ENCODE measurements at regions not wholly inside any gene's neighbourhood (a gene's known extent, or its start where the extent isn't known, plus 50 kb on each side); places are given as distances from the start of the nearest gene placed in this dataset.
"Not testable (repeated sequence)": the region's sequence is repeated elsewhere in the genome, so short reads cannot be mapped to it uniquely, and the experiment has no call there.

- not testable (repeated sequence) for H3K9ac ChIP-seq (ENCODE audit: low read depth, low read length, poor library complexity, severe bottlenecking); H3K4me3 ChIP-seq (ENCODE audit: low read length, poor library complexity, severe bottlenecking); H3K4me2 ChIP-seq (ENCODE audit: low read depth, low read length, poor library complexity, severe bottlenecking); H3K4me1 ChIP-seq (ENCODE audit: insufficient read depth, low read length, poor library complexity, severe bottlenecking); H3F3A ChIP-seq (ENCODE audit: low read depth); H3K9me2 ChIP-seq (replicated peaks; ENCODE audit: low read depth, low read length); H3K79me2 ChIP-seq (ENCODE audit: insufficient read depth, low read length); H3K9me3 ChIP-seq (ENCODE audit: insufficient read depth, low read depth, low read length); H3K27me3 ChIP-seq (ENCODE audit: insufficient read depth, low read length, poor library complexity, severe bottlenecking); H3K36me3 ChIP-seq (ENCODE audit: insufficient read depth, low read length); H2AFZ ChIP-seq (ENCODE audit: low read length); H4K20me1 ChIP-seq (ENCODE audit: insufficient read depth, low read length, poor library complexity, severe bottlenecking)
Observed at GRCh38 chr11:49585495-49585894, 366.7 kb upstream of the OR4C13 start.

- H3K4me2 ChIP-seq (ENCODE audit: low read depth, low read length, poor library complexity, severe bottlenecking); H2AFZ ChIP-seq (ENCODE audit: low read length); H3K4me3 ChIP-seq (ENCODE audit: low read length, poor library complexity, severe bottlenecking); H3K9me2 ChIP-seq (replicated peaks; ENCODE audit: low read depth, low read length); H3F3A ChIP-seq (ENCODE audit: low read depth); H3K36me3 ChIP-seq (ENCODE audit: insufficient read depth, low read length); H3K4me1 ChIP-seq (ENCODE audit: insufficient read depth, low read length, poor library complexity, severe bottlenecking); H3K79me2 ChIP-seq (ENCODE audit: insufficient read depth, low read length); H3K27me3 ChIP-seq (ENCODE audit: insufficient read depth, low read length, poor library complexity, severe bottlenecking); H3K9me3 ChIP-seq (ENCODE audit: insufficient read depth, low read depth, low read length); H4K20me1 ChIP-seq (ENCODE audit: insufficient read depth, low read length, poor library complexity, severe bottlenecking); H3K9ac ChIP-seq (ENCODE audit: low read depth, low read length, poor library complexity, severe bottlenecking): not testable (repeated sequence)
Observed at GRCh38 chr11:49608892-49609291, 343.3 kb upstream of the OR4C13 start.

GRCh38 chr11:49623872-49624271 is 328.3 kb upstream of the OR4C13 start:
- not testable (repeated sequence) for H3K4me3 ChIP-seq (ENCODE audit: low read length, poor library complexity, severe bottlenecking); H3K27me3 ChIP-seq (ENCODE audit: insufficient read depth, low read length, poor library complexity, severe bottlenecking); H3K4me1 ChIP-seq (ENCODE audit: insufficient read depth, low read length, poor library complexity, severe bottlenecking); H4K20me1 ChIP-seq (ENCODE audit: insufficient read depth, low read length, poor library complexity, severe bottlenecking); H3K9ac ChIP-seq (ENCODE audit: low read depth, low read length, poor library complexity, severe bottlenecking); H2AFZ ChIP-seq (ENCODE audit: low read length); H3K36me3 ChIP-seq (ENCODE audit: insufficient read depth, low read length); H3K79me2 ChIP-seq (ENCODE audit: insufficient read depth, low read length); H3K4me2 ChIP-seq (ENCODE audit: low read depth, low read length, poor library complexity, severe bottlenecking); H3F3A ChIP-seq (ENCODE audit: low read depth); H3K9me3 ChIP-seq (ENCODE audit: insufficient read depth, low read depth, low read length); H3K9me2 ChIP-seq (replicated peaks; ENCODE audit: low read depth, low read length)

GRCh38 chr11:49670705-49671104 is 281.5 kb upstream of the OR4C13 start:
- H3K4me2 ChIP-seq (ENCODE audit: low read depth, low read length, poor library complexity, severe bottlenecking); H3K4me1 ChIP-seq (ENCODE audit: insufficient read depth, low read length, poor library complexity, severe bottlenecking); H3K4me3 ChIP-seq (ENCODE audit: low read length, poor library complexity, severe bottlenecking); H3K36me3 ChIP-seq (ENCODE audit: insufficient read depth, low read length); H2AFZ ChIP-seq (ENCODE audit: low read length); H3F3A ChIP-seq (ENCODE audit: low read depth); H4K20me1 ChIP-seq (ENCODE audit: insufficient read depth, low read length, poor library complexity, severe bottlenecking); H3K9ac ChIP-seq (ENCODE audit: low read depth, low read length, poor library complexity, severe bottlenecking); H3K27me3 ChIP-seq (ENCODE audit: insufficient read depth, low read length, poor library complexity, severe bottlenecking); H3K9me3 ChIP-seq (ENCODE audit: insufficient read depth, low read depth, low read length); H3K9me2 ChIP-seq (replicated peaks; ENCODE audit: low read depth, low read length); H3K79me2 ChIP-seq (ENCODE audit: insufficient read depth, low read length): not testable (repeated sequence)

- not testable (repeated sequence) for H3K27me3 ChIP-seq (ENCODE audit: insufficient read depth, low read length, poor library complexity, severe bottlenecking); H3K4me3 ChIP-seq (ENCODE audit: low read length, poor library complexity, severe bottlenecking); H3K4me2 ChIP-seq (ENCODE audit: low read depth, low read length, poor library complexity, severe bottlenecking); H3K9me3 ChIP-seq (ENCODE audit: insufficient read depth, low read depth, low read length); H3K9ac ChIP-seq (ENCODE audit: low read depth, low read length, poor library complexity, severe bottlenecking); H3K4me1 ChIP-seq (ENCODE audit: insufficient read depth, low read length, poor library complexity, severe bottlenecking); H3F3A ChIP-seq (ENCODE audit: low read depth); H3K36me3 ChIP-seq (ENCODE audit: insufficient read depth, low read length); H3K79me2 ChIP-seq (ENCODE audit: insufficient read depth, low read length); H4K20me1 ChIP-seq (ENCODE audit: insufficient read depth, low read length, poor library complexity, severe bottlenecking); H3K9me2 ChIP-seq (replicated peaks; ENCODE audit: low read depth, low read length); H2AFZ ChIP-seq (ENCODE audit: low read length)
Observed at GRCh38 chr11:49702121-49702520, 250.1 kb upstream of the OR4C13 start.

- H3K36me3 ChIP-seq (ENCODE audit: insufficient read depth, low read length); H3K9ac ChIP-seq (ENCODE audit: low read depth, low read length, poor library complexity, severe bottlenecking); H3K4me2 ChIP-seq (ENCODE audit: low read depth, low read length, poor library complexity, severe bottlenecking); H3K4me1 ChIP-seq (ENCODE audit: insufficient read depth, low read length, poor library complexity, severe bottlenecking); H2AFZ ChIP-seq (ENCODE audit: low read length); H4K20me1 ChIP-seq (ENCODE audit: insufficient read depth, low read length, poor library complexity, severe bottlenecking); H3K4me3 ChIP-seq (ENCODE audit: low read length, poor library complexity, severe bottlenecking); H3F3A ChIP-seq (ENCODE audit: low read depth); H3K79me2 ChIP-seq (ENCODE audit: insufficient read depth, low read length); H3K9me3 ChIP-seq (ENCODE audit: insufficient read depth, low read depth, low read length); H3K27me3 ChIP-seq (ENCODE audit: insufficient read depth, low read length, poor library complexity, severe bottlenecking); H3K9me2 ChIP-seq (replicated peaks; ENCODE audit: low read depth, low read length): not testable (repeated sequence)
Observed at GRCh38 chr11:49750447-49750846, 201.7 kb upstream of the OR4C13 start.

GRCh38 chr11:49750960-49751359 is 201.2 kb upstream of the OR4C13 start:
- not testable (repeated sequence) for H3K9me2 ChIP-seq (replicated peaks; ENCODE audit: low read depth, low read length); H3K4me2 ChIP-seq (ENCODE audit: low read depth, low read length, poor library complexity, severe bottlenecking); H4K20me1 ChIP-seq (ENCODE audit: insufficient read depth, low read length, poor library complexity, severe bottlenecking); H3F3A ChIP-seq (ENCODE audit: low read depth); H3K36me3 ChIP-seq (ENCODE audit: insufficient read depth, low read length); H3K4me3 ChIP-seq (ENCODE audit: low read length, poor library complexity, severe bottlenecking); H3K9ac ChIP-seq (ENCODE audit: low read depth, low read length, poor library complexity, severe bottlenecking); H3K4me1 ChIP-seq (ENCODE audit: insufficient read depth, low read length, poor library complexity, severe bottlenecking); H3K9me3 ChIP-seq (ENCODE audit: insufficient read depth, low read depth, low read length); H3K79me2 ChIP-seq (ENCODE audit: insufficient read depth, low read length); H2AFZ ChIP-seq (ENCODE audit: low read length); H3K27me3 ChIP-seq (ENCODE audit: insufficient read depth, low read length, poor library complexity, severe bottlenecking)

- not testable (repeated sequence) for H2AFZ ChIP-seq (ENCODE audit: low read length); H3K4me3 ChIP-seq (ENCODE audit: low read length, poor library complexity, severe bottlenecking); H3K4me1 ChIP-seq (ENCODE audit: insufficient read depth, low read length, poor library complexity, severe bottlenecking); H4K20me1 ChIP-seq (ENCODE audit: insufficient read depth, low read length, poor library complexity, severe bottlenecking); H3K9me2 ChIP-seq (replicated peaks; ENCODE audit: low read depth, low read length); H3K27me3 ChIP-seq (ENCODE audit: insufficient read depth, low read length, poor library complexity, severe bottlenecking); H3K36me3 ChIP-seq (ENCODE audit: insufficient read depth, low read length); H3K79me2 ChIP-seq (ENCODE audit: insufficient read depth, low read length); H3K4me2 ChIP-seq (ENCODE audit: low read depth, low read length, poor library complexity, severe bottlenecking); H3K9me3 ChIP-seq (ENCODE audit: insufficient read depth, low read depth, low read length); H3K9ac ChIP-seq (ENCODE audit: low read depth, low read length, poor library complexity, severe bottlenecking); H3F3A ChIP-seq (ENCODE audit: low read depth)
Observed at GRCh38 chr11:49780791-49781190, 171.4 kb upstream of the OR4C13 start.

Measured in Loucy (cell line).